ENCODE measurements at regions not wholly inside any gene's neighbourhood (a gene's known extent, or its start where the extent isn't known, plus 50 kb on each side); places are given as distances from the start of the nearest gene placed in this dataset.

GRCh38 chr4:13102092-13102742 lies 381.9 kb downstream of the RAB28 start:
- Histone ChIP-seq H3K56ac (replicated peaks; ENCODE audit: insufficient read length, low read depth, low read length) (no peak overlapping the region), H3K9me3 (ENCODE audit: insufficient read depth in 2 of 2, low read depth in 1 of 2, low read length in 1 of 2) (no peaks in the 10 kb centered on the region), H3K18ac (ENCODE audit: extremely low read depth, low read length) (no peak overlapping the region), H3K27ac (ENCODE audit: low read depth, low read length) (no peak overlapping the region), H2BK5ac (ENCODE audit: low read depth, low read length) (no peak overlapping the region), H4K20me1 (replicated peaks in 1 of 2; ENCODE audit: control insufficient read depth in 1 of 2, insufficient read depth in 2 of 2, low read length in 2 of 2) (no peaks in the 10 kb centered on the region), H3K79me1 (ENCODE audit: low read depth, low read length) (no peaks in the 10 kb centered on the region), H2BK12ac (ENCODE audit: low read depth, low read length) (no peak overlapping the region), H4K91ac (replicated peaks; ENCODE audit: insufficient read length, low read length) (no peak overlapping the region), H3K23ac (ENCODE audit: insufficient read length) (no peak overlapping the region), H3K4me1 (replicated peaks in 1 of 4; ENCODE audit: control insufficient read depth in 3 of 4, insufficient read depth in 4 of 4, low read length in 3 of 4) (no peaks in the 10 kb centered on the region), H4K5ac (ENCODE audit: insufficient read length, low read depth, low read length) (no peak overlapping the region), H3K27me3 (replicated peaks in 1 of 4; ENCODE audit: control insufficient read depth in 3 of 4, extremely low read depth in 1 of 4, insufficient read depth in 3 of 4, low read length in 3 of 4) (no peaks in the 10 kb centered on the region), H3K36me3 (ENCODE audit: control insufficient read depth in 2 of 4, insufficient read depth in 4 of 4, low read length in 3 of 4) (no peaks in the 10 kb centered on the region), H3K9ac (replicated peaks in 1 of 4; ENCODE audit: extremely low read depth in 1 of 4, low read depth in 3 of 4, low read length in 3 of 4) (no peak overlapping the region), H2BK120ac (replicated peaks; ENCODE audit: low read depth, low read length) (no peak overlapping the region), H4K8ac (ENCODE audit: extremely low read depth, insufficient read depth, low read length) (no peak overlapping the region), H3K79me2 (ENCODE audit: control insufficient read depth in 1 of 2, insufficient read depth in 2 of 2, low read length in 2 of 2) (no peaks in the 10 kb centered on the region), H2BK15ac (ENCODE audit: low read length) (no peak overlapping the region), H3K14ac (ENCODE audit: insufficient read length) (no peak overlapping the region), H2AFZ (ENCODE audit: low read length) (no peak overlapping the region), H2BK20ac (ENCODE audit: low read length) (no peak overlapping the region), H3K23me2 (ENCODE audit: low read depth, low read length) (no peaks in the 10 kb centered on the region), H2AK5ac (ENCODE audit: low read depth, low read length) (no peak overlapping the region), H3K4me2 (ENCODE audit: insufficient read depth in 1 of 2, low read depth in 2 of 2, low read length in 2 of 2) (no peak overlapping the region), H3K4me3 (ENCODE audit: extremely low read depth in 1 of 4, insufficient read depth in 2 of 4, low read depth in 3 of 4, low read length in 4 of 4) (no peak overlapping the region), H3K4ac (replicated peaks; ENCODE audit: insufficient read length, low read depth, low read length) (no peak overlapping the region)
- 81% methylated on average over 6 of the region's 6 CpGs; no CpG with 5 or more reads in 1 of the 2 experiments for WGBS, 2 experiments (ENCODE audit: extremely low coverage in 1 of 2, insufficient coverage in 1 of 2, insufficient read length in 1 of 2, insufficient replicate concordance in 2 of 2, low coverage in 1 of 2, low lambda C conversion rate in 2 of 2, missing lambda C conversion rate in 1 of 2)
- FAIRE-seq, result no peak
- ChIA-PET POLR2A (ENCODE audit: partially characterized antibody) (no interaction called here), CTCF (ENCODE audit: partially characterized antibody) (interaction anchor here (1.7 kb wide), 1 partner anchor 21 kb away, joined by 4 read pairs; no protein-coding TSS in a partner anchor)
- no peak for TF ChIP-seq RXRA (IDR thresholded peaks at IDR 0.05; ENCODE audit: insufficient read depth, low read depth, low read length)
- TF ChIP-seq KDM1A (IDR thresholded peaks at IDR 0.05; ENCODE audit: borderline replicate concordance, low read length), result no peak
- TF ChIP-seq POLR2A (IDR thresholded peaks at IDR 0.05; ENCODE audit: control extremely low read depth in 1 of 2, low read depth in 2 of 2, low read length in 2 of 2), result no peak
- no peak for TF ChIP-seq BRCA1 (IDR thresholded peaks at IDR 0.05; ENCODE audit: low read depth, low read length)
- TF ChIP-seq POU5F1 (IDR thresholded peaks at IDR 0.05; ENCODE audit: low read depth, low read length), result no peak
- TF ChIP-seq RAD21 (IDR thresholded peaks at IDR 0.05 in 1 of 2, conservative IDR thresholded peaks at IDR 0.05 in 1 of 2; ENCODE audit: low read depth in 2 of 2, low read length in 2 of 2), result no peak
- no peak for DNase-seq (ENCODE audit: low read depth in 1 of 2, low spot score in 2 of 2)
